Tibial artery (tissue), 4 donors: ENCODE measurements at regions not wholly inside any gene's neighbourhood (a gene's known extent, or its start where the extent isn't known, plus 50 kb on each side); places are given as distances from the start of the nearest gene placed in this dataset.

Source experiments
- DNase-seq, 2 donors: peaks; one replicate each; pipeline ENCODE4 v3.0.0-alpha.2; 2019
- H3K27ac ChIP-seq, 2 donors: fragments of 200-600 bp; sonication (generic) in 1 of 2; 1 replicate in 1 of 2; 2 replicates in 1 of 2; pipeline ENCODE4 v1.5.1; 2018 to 2019; ENCODE audit warnings: mild to moderate bottlenecking in 1 of 2
- H3K27me3 ChIP-seq, 2 donors: fragments of 200-600 bp; sonication (generic) in 1 of 2; one replicate each; pipeline versions ENCODE4 v1.5.1 to v1.6.0; 2016 to 2019
- H3K36me3 ChIP-seq, 3 donors: fragments of 200-600 bp; sonication (generic) in 2 of 3; one replicate each; pipeline ENCODE4 v1.5.1; 2016 to 2019; ENCODE audit warnings: mild to moderate bottlenecking in 2 of 3
- H3K4me1 ChIP-seq, 4 donors: fragments of 200-600 bp; sonication (generic) in 2 of 4; 1 replicate in 3 of 4; 2 replicates in 1 of 4; pipeline ENCODE4 v1.5.1; 2016 to 2019
- H3K4me3 ChIP-seq, 2 donors: fragments of 200-600 bp; sonication (generic) in 1 of 2; 1 replicate in 1 of 2; 2 replicates in 1 of 2; pipeline ENCODE4 v1.5.1; 2018 to 2019; ENCODE audit warnings: mild to moderate bottlenecking in 2 of 2
- H3K9me3 ChIP-seq, 3 donors: fragments of 200-600 bp; sonication (generic) in 1 of 3; one replicate each; pipeline ENCODE4 v1.5.1; 2016 to 2019
- CTCF ChIP-seq, 2 experiments: fragments of 200-600 bp in 1 of 2; fragments of 450-650 bp in 1 of 2; IDR thresholded peaks; one replicate each; pipeline ENCODE4 v1.5.1; 2017 to 2019; ENCODE audit warnings: antibody characterized with exemption in 2 of 2, mild to moderate bottlenecking in 1 of 2, moderate library complexity in 1 of 2
- intact Hi-C: fragments of 100-400 bp; cut with DNase I; formaldehyde crosslinking; loops from one replicate; pipeline ENCODE4 v1.15.0; 2023; ENCODE audit warnings: low total_unique reads

DNA sequence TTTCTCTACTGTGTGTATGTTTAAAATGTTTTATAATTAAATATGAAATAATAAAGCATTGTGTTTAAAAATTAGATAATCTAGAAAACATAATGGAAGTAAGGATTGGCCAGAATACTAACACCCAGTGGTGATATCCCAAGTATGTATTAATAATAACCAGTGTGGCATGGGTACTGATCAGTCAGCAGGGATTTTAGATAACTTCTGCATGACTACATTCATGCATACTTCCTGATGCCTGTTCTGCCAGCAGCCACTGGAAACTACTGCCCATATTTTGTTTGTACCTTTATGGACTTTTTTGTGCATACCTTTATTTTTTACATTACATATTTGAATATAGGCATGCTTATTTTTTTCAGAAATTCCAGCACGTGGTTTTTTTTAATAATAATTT, 156.6 kb upstream of the TMEM196 start:
- no peak for DNase-seq
- Histone ChIP-seq H3K36me3 (no peaks in the 10 kb centered on the region), H3K4me3 (no peak overlapping the region), H3K27me3 (no peaks in the 10 kb centered on the region), H3K4me1 (no peaks in the 10 kb centered on the region), H3K27ac (no peak overlapping the region), H3K9me3 (no peaks in the 10 kb centered on the region)
- intact Hi-C loops = no loop called here
- no peak for TF ChIP-seq CTCF (IDR thresholded peaks at IDR 0.05)

GRCh38 chr7:19928247-19928646, 154.8 kb upstream of the TMEM196 start:
- intact Hi-C loops = no loop called here
- DNase-seq = no peak
- H3K27ac ChIP-seq = no peak overlapping the region
- no peak for TF ChIP-seq CTCF (IDR thresholded peaks at IDR 0.05)
- no peaks in the 10 kb centered on the region for H3K27me3 ChIP-seq
- no peaks in the 10 kb centered on the region for H3K4me1 ChIP-seq
- no peaks in the 10 kb centered on the region for H3K9me3 ChIP-seq
- no peaks in the 10 kb centered on the region for H3K36me3 ChIP-seq
- H3K4me3 ChIP-seq = no peak overlapping the region

DNA sequence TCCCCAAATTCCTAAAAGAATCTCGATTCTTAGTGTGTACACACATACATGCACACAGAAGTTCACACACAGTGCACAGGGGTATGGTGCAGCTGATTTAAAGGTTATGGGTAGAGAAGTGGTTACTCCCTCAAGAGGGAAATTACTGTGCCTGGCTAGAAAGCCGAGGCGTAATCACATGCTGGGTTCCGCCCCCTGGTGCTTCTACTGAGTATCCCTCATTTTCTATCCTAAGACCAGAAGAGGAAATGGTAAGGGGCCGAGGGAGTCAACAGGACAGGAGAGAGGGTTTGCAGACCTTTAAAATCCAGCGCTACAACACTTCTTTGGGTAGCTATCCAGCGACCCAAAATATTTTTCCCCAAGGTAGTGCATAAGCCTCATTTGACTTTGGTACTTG, 147.3 kb upstream of the TMEM196 start:
- Histone ChIP-seq H3K27ac (no peak overlapping the region), H3K4me1 (peaks cover 0 to 20% (median 6%) of the 10 kb centered on the region in 4 donors), H3K36me3 (no peaks in the 10 kb centered on the region), H3K4me3 (no peak overlapping the region), H3K27me3 (no peaks in the 10 kb centered on the region), H3K9me3 (no peaks in the 10 kb centered on the region)
- no peak for TF ChIP-seq CTCF (IDR thresholded peaks at IDR 0.05)
- intact Hi-C loops = no loop called here
- DNase-seq = no peak

GRCh38 chr7:19920166-19920565, 146.7 kb upstream of the TMEM196 start:
- H3K36me3 ChIP-seq = no peaks in the 10 kb centered on the region
- H3K27ac ChIP-seq = no peak overlapping the region
- DNase-seq = no peak
- no peak overlapping the region for H3K4me3 ChIP-seq
- H3K9me3 ChIP-seq = no peaks in the 10 kb centered on the region
- H3K27me3 ChIP-seq = no peaks in the 10 kb centered on the region
- TF ChIP-seq CTCF (IDR thresholded peaks at IDR 0.05) = no peak
- intact Hi-C loops = no loop called here
- H3K4me1 ChIP-seq = peaks cover 0 to 20% (median 6%) of the 10 kb centered on the region in 4 donors

- no peaks in the 10 kb centered on the region for H3K36me3 ChIP-seq
- DNase-seq = no peak
- no peak for TF ChIP-seq CTCF (IDR thresholded peaks at IDR 0.05)
- H3K9me3 ChIP-seq = no peaks in the 10 kb centered on the region
- no peaks in the 10 kb centered on the region for H3K27me3 ChIP-seq
- peaks cover 0 to 20% (median 6%) of the 10 kb centered on the region in 4 donors for H3K4me1 ChIP-seq
- H3K27ac ChIP-seq = no peak overlapping the region
- no peak overlapping the region for H3K4me3 ChIP-seq
- intact Hi-C loops = no loop called here
Measured at GRCh38 chr7:19919261-19920095, 146.1 kb upstream of the TMEM196 start.
